CD14-positive monocyte (primary cell): ENCODE measurements at regions not wholly inside any gene's neighbourhood (a gene's known extent, or its start where the extent isn't known, plus 50 kb on each side); places are given as distances from the start of the nearest gene placed in this dataset.

ENCODE experiments used
- DNase-seq, 3 donors: peaks; one replicate each; pipeline ENCODE4 v3.0.0-alpha.2; 2011 to 2022
- H2AFZ ChIP-seq: 2 replicates; pipeline ENCODE4 v1.6.0; 2012; ENCODE audit warnings: mild to moderate bottlenecking, low read depth, low read length, inconsistent platforms; ENCODE audit not compliant: insufficient read depth, poor library complexity, severe bottlenecking
- H3K27ac ChIP-seq, 2 donors: 1 replicate in 1 of 2; 2 replicates in 1 of 2; pipeline ENCODE4 v1.5.1; 2012 to 2013; ENCODE audit warnings: low read length in 2 of 2, control low read depth in 1 of 2, inconsistent platforms in 1 of 2, low read depth in 1 of 2, mild to moderate bottlenecking in 1 of 2
- H3K27me3 ChIP-seq, 2 donors: one replicate each; pipeline versions ENCODE4 v1.6.0 to v1.6.1; 2011 to 2013; ENCODE audit warnings: low read length in 2 of 2; ENCODE audit not compliant: control insufficient read depth in 2 of 2, insufficient read depth in 2 of 2
- H3K36me3 ChIP-seq, 2 donors: replicated peaks in 1 of 2; 1 replicate in 1 of 2; 2 replicates in 1 of 2; pipeline versions ENCODE4 v1.5.1 to v1.6.1; 2012 to 2013; ENCODE audit warnings: low read length in 2 of 2, control low read depth in 1 of 2, inconsistent platforms in 1 of 2, mild to moderate bottlenecking in 1 of 2; ENCODE audit not compliant: insufficient read depth in 2 of 2, control insufficient read depth in 1 of 2
- H3K4me1 ChIP-seq, 2 donors: 1 replicate in 1 of 2; 2 replicates in 1 of 2; pipeline versions ENCODE4 v1.5.1 to v1.6.1; 2012 to 2013; ENCODE audit warnings: low read length in 2 of 2, control low read depth in 1 of 2, inconsistent platforms in 1 of 2, mild to moderate bottlenecking in 1 of 2, moderate library complexity in 1 of 2; ENCODE audit not compliant: insufficient read depth in 2 of 2, control insufficient read depth in 1 of 2
- H3K4me2 ChIP-seq: replicated peaks from 2 replicates; pipeline ENCODE3; 2012; ENCODE audit warnings: low read length, moderate library complexity, mild to moderate bottlenecking; ENCODE audit not compliant: poor library complexity, severe bottlenecking; ENCODE audit errors: extremely low read depth
- H3K4me3 ChIP-seq, 3 experiments: fragments of 200-600 bp in 1 of 3; sonication (generic) in 1 of 3; replicated peaks in 1 of 3; 1 replicate in 2 of 3; 2 replicates in 1 of 3; pipeline ENCODE4 v1.5.1; 2011 to 2013; ENCODE audit warnings: low read length in 3 of 3, mild to moderate bottlenecking in 3 of 3, control low read depth in 2 of 3, low read depth in 2 of 3, inconsistent platforms in 1 of 3, moderate library complexity in 1 of 3
- H3K79me2 ChIP-seq: 2 replicates; pipeline ENCODE4 v1.6.0; 2012; ENCODE audit warnings: mild to moderate bottlenecking, control low read depth, inconsistent platforms, low read length, moderate library complexity; ENCODE audit not compliant: insufficient read depth
- H3K9ac ChIP-seq: 2 replicates; pipeline ENCODE4 v1.6.0; 2017; ENCODE audit warnings: low read length, mild to moderate bottlenecking; ENCODE audit not compliant: insufficient read depth, poor library complexity, severe bottlenecking
- H3K9me3 ChIP-seq, 2 donors: replicated peaks in 1 of 2; 1 replicate in 1 of 2; 2 replicates in 1 of 2; pipeline versions ENCODE4 v1.5.1 to v1.6.1; 2012 to 2013; ENCODE audit warnings: low read length in 2 of 2, control low read depth in 1 of 2; ENCODE audit not compliant: control insufficient read depth in 1 of 2, insufficient read depth in 1 of 2
- H4K20me1 ChIP-seq: 2 replicates; pipeline ENCODE4 v1.6.0; 2012; ENCODE audit warnings: mild to moderate bottlenecking, low read length, control low read depth, moderate library complexity; ENCODE audit not compliant: insufficient read depth
- H3K27ac Mint-ChIP-seq, 7 donors: one replicate each; pipeline ENCODE4 v1.8.0; 2020; ENCODE audit warnings: mild to moderate bottlenecking in 7 of 7, mixed read lengths in 7 of 7, moderate library complexity in 6 of 7, inconsistent platforms in 2 of 7
- H3K27me3 Mint-ChIP-seq, 3 donors: one replicate each; pipeline ENCODE4 v1.8.0; 2021 to 2022; ENCODE audit warnings: low read depth in 3 of 3, mild to moderate bottlenecking in 3 of 3, mixed read lengths in 3 of 3, moderate library complexity in 3 of 3, inconsistent platforms in 1 of 3
- H3K36me3 Mint-ChIP-seq, 2 donors: one replicate each; pipeline ENCODE4 v1.8.0; 2020; ENCODE audit warnings: mixed read lengths in 2 of 2, inconsistent platforms in 1 of 2, mild to moderate bottlenecking in 1 of 2
- H3K4me1 Mint-ChIP-seq: one replicate; pipeline ENCODE4 v1.8.0; 2020; ENCODE audit warnings: mild to moderate bottlenecking, mixed read lengths
- H3K4me3 Mint-ChIP-seq, 2 donors: one replicate each; pipeline ENCODE4 v1.8.0; 2020; ENCODE audit warnings: mild to moderate bottlenecking in 2 of 2, mixed read lengths in 2 of 2, moderate library complexity in 1 of 2
- H3K9me3 Mint-ChIP-seq, 7 donors: one replicate each; pipeline ENCODE4 v1.8.0; 2020 to 2022; ENCODE audit warnings: mixed read lengths in 7 of 7, mild to moderate bottlenecking in 6 of 7, moderate library complexity in 6 of 7, inconsistent platforms in 2 of 7
- CTCF ChIP-seq: fragments of 200-600 bp; IDR thresholded peaks from one replicate; pipeline ENCODE4 v1.8.0; 2022; ENCODE audit warnings: antibody characterized with exemption, mild to moderate bottlenecking
- WGBS: methylation state at CpG from one replicate; pipeline ENCODE4 v1.1.5; 2013; ENCODE audit warnings: missing lambda C conversion rate; ENCODE audit not compliant: insufficient coverage; 5-methylcytosine and 5-hydroxymethylcytosine counted together
- intact Hi-C, 2 donors: fragments of 100-400 bp; cut with micrococcal nuclease; formaldehyde crosslinking; loops; one replicate each; pipeline versions ENCODE4 v1.15.0 to v1.15.1; 2023

GRCh38 chr9:31124389-31124788, 1260.1 kb upstream of the ACO1 start:
- Histone ChIP-seq H3K27me3 (no peaks in the 10 kb centered on the region), H3K4me2 (no peak overlapping the region), H3K79me2 (no peaks in the 10 kb centered on the region), H3K9ac (no peak overlapping the region), H3K9me3 (peaks cover 0 to 4% of the 10 kb centered on the region in 2 donors), H3K4me1 (no peaks in the 10 kb centered on the region), H2AFZ (no peak overlapping the region), H3K4me3 (no peak overlapping the region), H3K27ac (no peak overlapping the region), H4K20me1 (no peaks in the 10 kb centered on the region), H3K36me3 (no peaks in the 10 kb centered on the region)
- intact Hi-C loops = no loop called here
- Mint-ChIP-seq H3K27ac (no peak overlapping the region), H3K27me3 (peaks cover 0 to 2% (median 0%) of the 10 kb centered on the region in 3 donors), H3K9me3 (peaks cover 0 to 2% (median 0%) of the 10 kb centered on the region in 7 donors), H3K4me3 (no peak overlapping the region), H3K36me3 (no peaks in the 10 kb centered on the region), H3K4me1 (no peaks in the 10 kb centered on the region)
- no CpG with 5 or more reads among the region's 1 CpG for WGBS
- DNase-seq = no peak
- TF ChIP-seq CTCF = no peak

DNA sequence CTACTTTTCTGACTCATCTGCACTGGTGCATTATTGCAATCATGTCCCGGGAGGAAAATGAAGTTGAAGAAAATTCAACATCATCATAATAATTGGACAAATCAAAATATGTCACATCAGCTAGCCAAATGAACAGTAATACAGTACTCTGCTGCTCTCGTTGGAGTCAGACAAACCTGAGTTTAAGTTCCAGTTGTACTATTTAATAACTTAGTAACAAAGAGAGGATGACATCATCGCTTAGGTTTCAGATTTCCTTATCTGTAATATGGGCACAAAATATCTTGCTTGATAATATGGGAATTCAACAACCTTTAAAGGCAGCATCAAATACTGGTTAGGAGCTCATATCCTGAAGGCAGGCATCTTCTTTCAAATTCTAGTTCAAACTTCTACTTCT, 1248.9 kb upstream of the ACO1 start:
- H3K27ac Mint-ChIP-seq = no peak overlapping the region
- intact Hi-C loops = no loop called here

More for the DNA sequence above, 1248.9 kb upstream of the ACO1 start:
- no CpG with 5 or more reads among the region's 3 CpGs for WGBS
- H3K4me3 Mint-ChIP-seq = no peak overlapping the region
- Histone ChIP-seq H3K27me3 (no peaks in the 10 kb centered on the region), H3K4me1 (no peaks in the 10 kb centered on the region), H3K9ac (no peak overlapping the region), H3K27ac (no peak overlapping the region), H3K79me2 (no peaks in the 10 kb centered on the region), H3K9me3 (no peaks in the 10 kb centered on the region), H4K20me1 (no peaks in the 10 kb centered on the region), H3K4me3 (no peak overlapping the region), H3K36me3 (no peaks in the 10 kb centered on the region), H2AFZ (no peak overlapping the region), H3K4me2 (no peak overlapping the region)
- H3K36me3 Mint-ChIP-seq = no peaks in the 10 kb centered on the region
- H3K9me3 Mint-ChIP-seq = peaks cover 0 to 2% (median 0%) of the 10 kb centered on the region in 7 donors
- no peaks in the 10 kb centered on the region for H3K4me1 Mint-ChIP-seq
- TF ChIP-seq CTCF = no peak
- peaks cover 0 to 1% (median 0%) of the 10 kb centered on the region in 3 donors for H3K27me3 Mint-ChIP-seq
- DNase-seq = no peak
